KBM-7 (cell line): ENCODE measurements at regions not wholly inside any gene's neighbourhood (a gene's known extent, or its start where the extent isn't known, plus 50 kb on each side); places are given as distances from the start of the nearest gene placed in this dataset.
"Not testable (repeated sequence)": the region's sequence is repeated elsewhere in the genome, so short reads cannot be mapped to it uniquely, and the experiment has no call there.

Experiments used
- DNase-seq: peaks from one replicate; pipeline ENCODE4 v3.0.0-alpha.2; 2015
- in situ Hi-C: fragments of 300-500 bp; cut with MboI; formaldehyde crosslinking; loops from 2 replicates; pipeline ENCODE4 v1.14.3; 2020; ENCODE audit warnings: low sequenced_read_pairs, low pct_unique_long_range_greater_than_20kb, mixed read lengths

GRCh38 chr17:51472670-51473205 lies 212.4 kb downstream of the UTP18 start:
- DNase-seq: no peak
- in situ Hi-C loops: no loop called here

GRCh38 chr17:51474764-51475163 lies 214.4 kb downstream of the UTP18 start:
- in situ Hi-C loops: no loop called here
- no peak for DNase-seq

GRCh38 chr17:51475730-51476129 lies 215.4 kb downstream of the UTP18 start:
- DNase-seq: no peak
- in situ Hi-C loops: no loop called here

GRCh38 chr17:51479303-51479702 lies 219.0 kb downstream of the UTP18 start:
- in situ Hi-C loops: no loop called here
- no peak for DNase-seq

GRCh38 chr17:51481370-51481769 lies 221.0 kb downstream of the UTP18 start:
- in situ Hi-C loops: no loop called here
- DNase-seq: peak; percentile 1

- in situ Hi-C loops, DNase-seq: not testable (repeated sequence)
These were observed 221.9 kb downstream of the UTP18 start for GRCh38 chr17:51482248-51482647.

GRCh38 chr17:51486091-51486490 lies 225.7 kb downstream of the UTP18 start:
- in situ Hi-C loops: no loop called here
- no peak for DNase-seq

GRCh38 chr17:51486885-51487520 lies 226.7 kb downstream of the UTP18 start:
- no peak for DNase-seq
- in situ Hi-C loops: no loop called here

- peak; percentile 3 for DNase-seq
- in situ Hi-C loops: no loop called here
These were observed 227.6 kb downstream of the UTP18 start for GRCh38 chr17:51487947-51488346.

GRCh38 chr17:51491416-51491815 lies 231.1 kb downstream of the UTP18 start:
- DNase-seq: no peak
- in situ Hi-C loops: no loop called here

GRCh38 chr17:51493206-51493605 lies 232.9 kb downstream of the UTP18 start:
- in situ Hi-C loops: no loop called here
- DNase-seq: no peak

GRCh38 chr17:51496378-51496777 lies 236.0 kb downstream of the UTP18 start:
- no peak for DNase-seq
- in situ Hi-C loops: no loop called here

- no peak for DNase-seq
- in situ Hi-C loops: no loop called here
These were observed 239.6 kb downstream of the UTP18 start for GRCh38 chr17:51499897-51500296.

GRCh38 chr17:51500454-51500853 lies 240.1 kb downstream of the UTP18 start:
- DNase-seq: no peak
- in situ Hi-C loops: no loop called here

GRCh38 chr17:51505450-51505849 lies 245.1 kb downstream of the UTP18 start:
- no peak for DNase-seq
- in situ Hi-C loops: no loop called here

GRCh38 chr17:51507444-51507843 lies 247.1 kb downstream of the UTP18 start:
- in situ Hi-C loops: no loop called here

GRCh38 chr17:51508048-51508447 lies 247.7 kb downstream of the UTP18 start:
- in situ Hi-C loops: no loop called here
- DNase-seq: no peak

More at GRCh38 chr17:51507444-51507843, 247.1 kb downstream of the UTP18 start:
- no peak for DNase-seq

- in situ Hi-C loops: no loop called here
- DNase-seq: no peak
These were observed 250.6 kb downstream of the UTP18 start for GRCh38 chr17:51510940-51511339.

GRCh38 chr17:51512220-51512907 lies 252.0 kb downstream of the UTP18 start:
- in situ Hi-C loops: no loop called here
- no peak for DNase-seq

- DNase-seq: no peak
- in situ Hi-C loops: no loop called here
These were observed 256.6 kb downstream of the UTP18 start for GRCh38 chr17:51516924-51517323.

- in situ Hi-C loops: no loop called here
- no peak for DNase-seq
These were observed 264.2 kb downstream of the UTP18 start for GRCh38 chr17:51524524-51524923.
